DOHH2 (cell line): ENCODE measurements at regions not wholly inside any gene's neighbourhood (a gene's known extent, or its start where the extent isn't known, plus 50 kb on each side); places are given as distances from the start of the nearest gene placed in this dataset.

Experiments used
- H3F3A ChIP-seq: fragments of 200-600 bp; sonication (generic), shearing (Covaris generic); 2 replicates; pipeline ENCODE4 v1.6.0; 2016; ENCODE audit warnings: antibody characterized with exemption, mild to moderate bottlenecking; ENCODE audit not compliant: control insufficient read depth, insufficient read depth
- H3K27ac ChIP-seq: fragments of 200-600 bp; sonication (generic); 2 replicates; pipeline ENCODE4 v1.5.1; 2014; ENCODE audit warnings: low read depth, mild to moderate bottlenecking, low read length, moderate library complexity
- H3K27me3 ChIP-seq: fragments of 200-600 bp; sonication (generic); 2 replicates; pipeline ENCODE4 v1.6.1; 2014; ENCODE audit warnings: mild to moderate bottlenecking, low read length, mixed read lengths; ENCODE audit not compliant: control insufficient read depth
- H3K36me3 ChIP-seq: fragments of 200-600 bp; sonication (generic); 2 replicates; pipeline ENCODE4 v1.6.1; 2014; ENCODE audit warnings: mild to moderate bottlenecking, low read length, moderate library complexity, mixed read lengths; ENCODE audit not compliant: control insufficient read depth
- H3K4me1 ChIP-seq: fragments of 200-600 bp; sonication (generic); 2 replicates; pipeline ENCODE4 v1.6.1; 2014; ENCODE audit warnings: mild to moderate bottlenecking, low read length, mixed read lengths; ENCODE audit not compliant: control insufficient read depth
- H3K4me2 ChIP-seq: fragments of 200-600 bp; sonication (generic); 2 replicates; pipeline ENCODE4 v1.6.0; 2014; ENCODE audit warnings: mild to moderate bottlenecking, low read length, moderate library complexity
- H3K4me3 ChIP-seq: fragments of 200-600 bp; sonication (generic); 2 replicates; pipeline ENCODE4 v1.5.1; 2014; ENCODE audit warnings: mild to moderate bottlenecking, low read length, mixed read lengths
- H3K79me2 ChIP-seq: fragments of 200-600 bp; sonication (generic); 2 replicates; pipeline ENCODE4 v1.6.1; 2014; ENCODE audit warnings: mild to moderate bottlenecking, low read length, mixed read lengths; ENCODE audit not compliant: control insufficient read depth
- H3K9me2 ChIP-seq: fragments of 200-600 bp; sonication (generic); replicated peaks from 2 replicates; pipeline ENCODE4 v1.6.1; 2014; ENCODE audit warnings: mild to moderate bottlenecking, low read length, mixed read lengths; ENCODE audit not compliant: control insufficient read depth
- H3K9me3 ChIP-seq: fragments of 200-600 bp; sonication (generic); 2 replicates; pipeline ENCODE4 v1.6.1; 2014; ENCODE audit warnings: antibody characterized with exemption, low read length, mixed read lengths; ENCODE audit not compliant: control insufficient read depth, insufficient read depth
- H4K20me1 ChIP-seq: fragments of 200-600 bp; sonication (generic); 2 replicates; pipeline ENCODE4 v1.6.0; 2014; ENCODE audit warnings: low read depth, mild to moderate bottlenecking, antibody characterized with exemption, low read length, moderate library complexity; ENCODE audit not compliant: control insufficient read depth, insufficient read depth
- CTCF ChIP-seq: fragments of 200-600 bp; sonication (generic); IDR thresholded peaks from one replicate; pipeline ENCODE4 v1.5.1; 2014; ENCODE audit warnings: antibody characterized with exemption, mild to moderate bottlenecking, low read depth, low read length; ENCODE audit not compliant: poor library complexity, severe bottlenecking
- EZH2phosphoT487 ChIP-seq: fragments of 200-600 bp; sonication (generic); IDR thresholded peaks from 2 replicates; pipeline ENCODE4 v1.6.1; 2017; ENCODE audit warnings: borderline replicate concordance, mild to moderate bottlenecking, antibody characterized with exemption, low read length, moderate library complexity, mixed read lengths

- Histone ChIP-seq H3K4me3 (no peak overlapping the region), H3K27me3 (no peaks in the 10 kb centered on the region), H3K27ac (no peak overlapping the region), H3K9me2 (no peaks in the 10 kb centered on the region), H3K9me3 (no peaks in the 10 kb centered on the region), H3K79me2 (no peaks in the 10 kb centered on the region), H3K36me3 (no peaks in the 10 kb centered on the region), H4K20me1 (no peaks in the 10 kb centered on the region), H3F3A (no peaks in the 10 kb centered on the region), H3K4me2 (no peak overlapping the region), H3K4me1 (no peaks in the 10 kb centered on the region)
- TF ChIP-seq CTCF = no peak
- no peak for TF ChIP-seq EZH2phosphoT487
Measured at GRCh38 chr13:97067017-97067895, 73.0 kb upstream of the OXGR1 start.

GRCh38 chr13:97068151-97068550 lies 73.9 kb upstream of the OXGR1 start:
- Histone ChIP-seq H3F3A (no peaks in the 10 kb centered on the region), H4K20me1 (no peaks in the 10 kb centered on the region), H3K4me1 (no peaks in the 10 kb centered on the region), H3K27me3 (no peaks in the 10 kb centered on the region), H3K4me2 (no peak overlapping the region), H3K36me3 (no peaks in the 10 kb centered on the region), H3K9me2 (no peaks in the 10 kb centered on the region), H3K27ac (no peak overlapping the region), H3K4me3 (no peak overlapping the region), H3K79me2 (no peaks in the 10 kb centered on the region), H3K9me3 (no peaks in the 10 kb centered on the region)
- TF ChIP-seq EZH2phosphoT487 (no peak), CTCF (no peak)

- peaks cover 1% of the 10 kb centered on the region for H3K9me3 ChIP-seq
- no peaks in the 10 kb centered on the region for H3K36me3 ChIP-seq
- H3K4me3 ChIP-seq = no peak overlapping the region
- no peaks in the 10 kb centered on the region for H3K4me1 ChIP-seq
- no peak overlapping the region for H3K4me2 ChIP-seq
- H3K27ac ChIP-seq = no peak overlapping the region
- H3K9me2 ChIP-seq = no peaks in the 10 kb centered on the region
- H3F3A ChIP-seq = no peaks in the 10 kb centered on the region
- TF ChIP-seq EZH2phosphoT487 (no peak), CTCF (no peak)
- H3K27me3 ChIP-seq = no peaks in the 10 kb centered on the region
- no peaks in the 10 kb centered on the region for H4K20me1 ChIP-seq
- no peaks in the 10 kb centered on the region for H3K79me2 ChIP-seq
Measured at GRCh38 chr13:97069050-97069815, 75.0 kb upstream of the OXGR1 start.
